ENCODE measurements at regions not wholly inside any gene's neighbourhood (a gene's known extent, or its start where the extent isn't known, plus 50 kb on each side); places are given as distances from the start of the nearest gene placed in this dataset.

GRCh38 chr6:91669871-91670268 lies 1083.0 kb upstream of the MAP3K7 start (continued):
- TF ChIP-seq CTBP2 (IDR thresholded peaks at IDR 0.05; ENCODE audit: borderline replicate concordance, insufficient read depth, insufficient read length, low read length): no peak
- no peak for TF ChIP-seq CBX5 (IDR thresholded peaks at IDR 0.05; ENCODE audit: low read depth, low read length)
- TF ChIP-seq TAF1 (IDR thresholded peaks at IDR 0.05; ENCODE audit: low read depth, low read length): no peak
- TF ChIP-seq RFX5 (IDR thresholded peaks at IDR 0.05; ENCODE audit: borderline replicate concordance, low read depth, low read length): no peak

Data from H1 (cell line).